OCI-LY3 (cell line): ENCODE measurements at regions not wholly inside any gene's neighbourhood (a gene's known extent, or its start where the extent isn't known, plus 50 kb on each side); places are given as distances from the start of the nearest gene placed in this dataset.

Experiments
- EZH2phosphoT487 ChIP-seq: fragments of 200-600 bp; shearing (Covaris generic); IDR thresholded peaks from 2 replicates; pipeline ENCODE4 v1.6.1; 2018; ENCODE audit warnings: antibody characterized with exemption, mixed run types, low read depth
- TF ChIP-seq, protein P1 (sequence below): fragments of 200-600, 300-600 bp; sonication (generic); IDR thresholded peaks from 2 replicates; pipeline ENCODE4 v1.5.1; 2014; ENCODE audit warnings: antibody characterized with exemption, low read length, low read depth

DNA sequence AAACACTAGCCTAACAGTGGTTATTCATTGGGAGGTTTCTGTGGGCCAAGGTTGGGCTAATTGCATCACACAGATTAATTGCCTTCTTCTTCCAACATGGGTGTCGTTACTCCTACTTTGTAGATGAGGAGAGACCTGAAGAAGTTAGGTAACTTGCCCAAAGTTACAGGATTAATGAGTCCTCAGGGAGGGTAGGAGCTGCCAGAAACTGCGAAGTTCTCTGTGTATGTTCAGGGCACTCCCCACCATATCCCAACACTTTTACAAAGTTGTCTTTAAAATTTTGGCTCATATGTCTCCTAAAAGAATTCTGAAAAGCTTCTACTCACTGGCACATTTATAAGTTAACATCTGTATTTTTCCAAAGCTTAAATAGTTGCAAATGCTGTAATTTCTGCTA, 323.5 kb upstream of the HSF2 start:
- TF ChIP-seq, protein P1, sequence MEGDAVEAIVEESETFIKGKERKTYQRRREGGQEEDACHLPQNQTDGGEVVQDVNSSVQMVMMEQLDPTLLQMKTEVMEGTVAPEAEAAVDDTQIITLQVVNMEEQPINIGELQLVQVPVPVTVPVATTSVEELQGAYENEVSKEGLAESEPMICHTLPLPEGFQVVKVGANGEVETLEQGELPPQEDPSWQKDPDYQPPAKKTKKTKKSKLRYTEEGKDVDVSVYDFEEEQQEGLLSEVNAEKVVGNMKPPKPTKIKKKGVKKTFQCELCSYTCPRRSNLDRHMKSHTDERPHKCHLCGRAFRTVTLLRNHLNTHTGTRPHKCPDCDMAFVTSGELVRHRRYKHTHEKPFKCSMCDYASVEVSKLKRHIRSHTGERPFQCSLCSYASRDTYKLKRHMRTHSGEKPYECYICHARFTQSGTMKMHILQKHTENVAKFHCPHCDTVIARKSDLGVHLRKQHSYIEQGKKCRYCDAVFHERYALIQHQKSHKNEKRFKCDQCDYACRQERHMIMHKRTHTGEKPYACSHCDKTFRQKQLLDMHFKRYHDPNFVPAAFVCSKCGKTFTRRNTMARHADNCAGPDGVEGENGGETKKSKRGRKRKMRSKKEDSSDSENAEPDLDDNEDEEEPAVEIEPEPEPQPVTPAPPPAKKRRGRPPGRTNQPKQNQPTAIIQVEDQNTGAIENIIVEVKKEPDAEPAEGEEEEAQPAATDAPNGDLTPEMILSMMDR: no peak
- no peak for TF ChIP-seq EZH2phosphoT487
